ENCODE measurements at regions not wholly inside any gene's neighbourhood (a gene's known extent, or its start where the extent isn't known, plus 50 kb on each side); places are given as distances from the start of the nearest gene placed in this dataset.

DNA sequence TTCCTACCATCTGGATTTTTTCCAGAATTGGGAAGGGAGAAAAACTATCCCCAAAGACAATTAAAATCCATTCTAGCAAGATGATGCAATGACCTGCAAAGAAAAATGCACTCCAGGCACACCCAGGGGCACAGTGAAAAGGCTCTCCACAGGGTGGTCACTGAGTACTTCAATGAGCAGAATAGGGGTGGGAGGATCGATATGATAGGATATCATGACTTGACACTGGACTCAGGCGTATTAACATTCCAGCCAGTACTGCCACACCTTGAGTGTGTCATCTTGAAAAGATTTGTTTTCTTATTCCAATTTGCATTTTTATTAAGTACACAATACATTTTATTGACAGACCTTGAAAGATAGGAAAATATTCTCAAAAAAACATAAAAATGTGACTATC lies 132.2 kb downstream of the ZNF37A start:
- BruUV-seq (replicated peaks), result no TSS peak
- no peaks in the 10 kb centered on the region for H3K4me1 ChIP-seq (ENCODE audit: control insufficient read depth, extremely low read depth, insufficient read depth, low read length)
- H3K4me3 ChIP-seq (replicated peaks in 1 of 3; ENCODE audit: insufficient read depth in 1 of 3, low read depth in 1 of 3, low read length in 3 of 3), result no peak overlapping the region
- CTCF ChIA-PET, result no interaction called here
- H3K9me3 ChIP-seq (replicated peaks; ENCODE audit: control insufficient read depth, insufficient read depth, low read length), result peaks cover 3% of the 10 kb centered on the region
- DNase-seq (ENCODE audit: low read depth, low spot score), result no peak
- intact Hi-C loops (cut with micrococcal nuclease), result no loop called here
- FAIRE-seq, result no peak
- no peak overlapping the region for H2AFZ ChIP-seq (ENCODE audit: low read depth, low read length)
- H3K79me2 ChIP-seq (ENCODE audit: control insufficient read depth, insufficient read depth, low read length), result no peaks in the 10 kb centered on the region
- dilution Hi-C loops (cut with MboI; ENCODE audit: extremely low pct_ligation_motif_present, low sequenced_read_pairs), result no loop called here
- H3K9me1 ChIP-seq (replicated peaks; ENCODE audit: control insufficient read depth, extremely low read depth, insufficient read depth, low read length), result no peaks in the 10 kb centered on the region
- H3K36me3 ChIP-seq (ENCODE audit: control insufficient read depth in 2 of 2, extremely low read depth in 1 of 2, insufficient read depth in 2 of 2, low read length in 2 of 2), result no peaks in the 10 kb centered on the region
- H4K20me1 ChIP-seq (replicated peaks; ENCODE audit: control insufficient read depth, extremely low read depth, insufficient read depth, low read length), result no peaks in the 10 kb centered on the region
- no peak overlapping the region for H3K4me2 ChIP-seq (ENCODE audit: insufficient read depth, low read length)
- POLR2A ChIA-PET, result no interaction called here
- H3K9ac ChIP-seq (replicated peaks; ENCODE audit: extremely low read depth, insufficient read depth, low read length), result no peak overlapping the region
- H3K27ac ChIP-seq (ENCODE audit: insufficient read depth, low read depth, low read length), result no peak overlapping the region
- H3K27me3 ChIP-seq (ENCODE audit: control insufficient read depth in 2 of 2, insufficient read depth in 2 of 2, low read length in 2 of 2), result no peaks in the 10 kb centered on the region
- TF ChIP-seq, protein P1, sequence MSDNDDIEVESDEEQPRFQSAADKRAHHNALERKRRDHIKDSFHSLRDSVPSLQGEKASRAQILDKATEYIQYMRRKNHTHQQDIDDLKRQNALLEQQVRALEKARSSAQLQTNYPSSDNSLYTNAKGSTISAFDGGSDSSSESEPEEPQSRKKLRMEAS (IDR thresholded peaks at IDR 0.05; ENCODE audit: insufficient read depth, insufficient read length), result no peak
- TF ChIP-seq, protein P2, sequence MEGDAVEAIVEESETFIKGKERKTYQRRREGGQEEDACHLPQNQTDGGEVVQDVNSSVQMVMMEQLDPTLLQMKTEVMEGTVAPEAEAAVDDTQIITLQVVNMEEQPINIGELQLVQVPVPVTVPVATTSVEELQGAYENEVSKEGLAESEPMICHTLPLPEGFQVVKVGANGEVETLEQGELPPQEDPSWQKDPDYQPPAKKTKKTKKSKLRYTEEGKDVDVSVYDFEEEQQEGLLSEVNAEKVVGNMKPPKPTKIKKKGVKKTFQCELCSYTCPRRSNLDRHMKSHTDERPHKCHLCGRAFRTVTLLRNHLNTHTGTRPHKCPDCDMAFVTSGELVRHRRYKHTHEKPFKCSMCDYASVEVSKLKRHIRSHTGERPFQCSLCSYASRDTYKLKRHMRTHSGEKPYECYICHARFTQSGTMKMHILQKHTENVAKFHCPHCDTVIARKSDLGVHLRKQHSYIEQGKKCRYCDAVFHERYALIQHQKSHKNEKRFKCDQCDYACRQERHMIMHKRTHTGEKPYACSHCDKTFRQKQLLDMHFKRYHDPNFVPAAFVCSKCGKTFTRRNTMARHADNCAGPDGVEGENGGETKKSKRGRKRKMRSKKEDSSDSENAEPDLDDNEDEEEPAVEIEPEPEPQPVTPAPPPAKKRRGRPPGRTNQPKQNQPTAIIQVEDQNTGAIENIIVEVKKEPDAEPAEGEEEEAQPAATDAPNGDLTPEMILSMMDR (IDR thresholded peaks at IDR 0.05; ENCODE audit: extremely low read depth in 1 of 2, insufficient read depth in 1 of 2, low read depth in 1 of 2, low read length in 2 of 2), result no peak
- TF ChIP-seq MYC (IDR thresholded peaks at IDR 0.05; ENCODE audit: low read depth, low read length), result no peak
- TF ChIP-seq POLR2A (IDR thresholded peaks at IDR 0.05; ENCODE audit: low read depth, low read length), result no peak
- TF ChIP-seq EZH2 (IDR thresholded peaks at IDR 0.05; ENCODE audit: borderline replicate concordance, low read depth, low read length, severe bottlenecking), result no peak
- TF ChIP-seq FOS (IDR thresholded peaks at IDR 0.05; ENCODE audit: borderline replicate concordance, insufficient read depth, low read length), result no peak
- TF ChIP-seq GATA2 (IDR thresholded peaks at IDR 0.05; ENCODE audit: insufficient read depth, insufficient read length, low read depth, low read length), result no peak
- no peak for TF ChIP-seq POLR2AphosphoS5 (IDR thresholded peaks at IDR 0.05; ENCODE audit: insufficient read depth, low read depth, low read length)
- no peak for TF ChIP-seq JUN (IDR thresholded peaks at IDR 0.05; ENCODE audit: borderline replicate concordance, insufficient read depth, insufficient read length, low read depth)

Data from endothelial cell of umbilical vein (primary cell).